Tibial nerve (tissue), 4 donors: ENCODE measurements at regions not wholly inside any gene's neighbourhood (a gene's known extent, or its start where the extent isn't known, plus 50 kb on each side); places are given as distances from the start of the nearest gene placed in this dataset.

Source experiments
- CTCF ChIP-seq, 5 experiments: fragments of 200-600 bp in 3 of 5; fragments of 450-650 bp in 2 of 5; sonication (generic) in 3 of 5; IDR thresholded peaks; one replicate each; pipeline ENCODE4 v1.5.1; 2016 to 2019; ENCODE audit warnings: antibody characterized with exemption in 5 of 5, mild to moderate bottlenecking in 3 of 5, moderate library complexity in 2 of 5
- EP300 ChIP-seq, 2 donors: sonication (generic); formaldehyde crosslinking; IDR thresholded peaks; one replicate each; pipeline ENCODE4 v1.6.1; 2017; ENCODE audit warnings: antibody characterized with exemption in 2 of 2, mild to moderate bottlenecking in 1 of 2
- POLR2A ChIP-seq, 2 donors: fragments of 450-650 bp; IDR thresholded peaks; one replicate each; pipeline ENCODE4 v1.6.1; 2017; ENCODE audit warnings: antibody characterized with exemption in 2 of 2, mild to moderate bottlenecking in 2 of 2, moderate library complexity in 2 of 2

DNA sequence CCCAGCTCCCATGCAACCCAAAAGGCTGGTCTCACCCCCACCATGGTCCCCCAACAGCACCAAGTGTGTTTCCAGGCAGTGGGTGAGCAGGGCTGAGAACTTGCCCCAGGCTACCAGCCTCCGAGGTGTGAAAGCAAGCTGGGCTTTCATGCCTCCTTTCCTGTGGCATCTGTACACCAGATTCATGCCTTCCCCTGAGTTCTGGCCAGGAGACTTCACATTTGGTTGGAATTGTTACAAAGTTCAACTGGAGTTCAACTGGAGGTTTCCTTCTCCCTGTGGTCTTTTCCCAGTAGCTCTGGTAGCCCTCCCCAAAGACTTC is 77.6 kb upstream of the RAB40AL start:
- TF ChIP-seq CTCF (IDR thresholded peaks at IDR 0.05) = no peak
- TF ChIP-seq EP300 (IDR thresholded peaks at IDR 0.05) = no peak
- TF ChIP-seq POLR2A (IDR thresholded peaks at IDR 0.05) = no peak
